ENCODE measurements at regions not wholly inside any gene's neighbourhood (a gene's known extent, or its start where the extent isn't known, plus 50 kb on each side); places are given as distances from the start of the nearest gene placed in this dataset.

DNA sequence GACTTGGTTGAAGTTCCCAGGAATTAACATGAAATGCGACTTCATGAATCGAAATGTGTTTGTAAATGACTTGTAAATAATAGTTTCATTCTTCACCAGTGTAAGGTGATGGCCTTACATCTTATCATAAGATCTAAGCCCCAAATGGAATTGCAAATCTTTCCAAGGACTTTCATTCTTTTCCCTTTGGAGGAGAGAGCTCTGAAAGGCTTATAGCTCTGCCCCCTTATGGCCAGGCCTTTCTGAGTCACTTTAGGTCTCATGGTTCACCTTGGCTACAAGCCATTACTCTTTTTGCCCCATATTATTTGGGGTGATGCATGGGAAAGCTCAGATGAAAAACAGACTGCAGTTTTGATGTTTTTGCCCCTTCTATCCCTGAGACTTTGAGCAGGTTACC, 209.1 kb upstream of the BMP2 start:
- TF ChIP-seq, protein P1, sequence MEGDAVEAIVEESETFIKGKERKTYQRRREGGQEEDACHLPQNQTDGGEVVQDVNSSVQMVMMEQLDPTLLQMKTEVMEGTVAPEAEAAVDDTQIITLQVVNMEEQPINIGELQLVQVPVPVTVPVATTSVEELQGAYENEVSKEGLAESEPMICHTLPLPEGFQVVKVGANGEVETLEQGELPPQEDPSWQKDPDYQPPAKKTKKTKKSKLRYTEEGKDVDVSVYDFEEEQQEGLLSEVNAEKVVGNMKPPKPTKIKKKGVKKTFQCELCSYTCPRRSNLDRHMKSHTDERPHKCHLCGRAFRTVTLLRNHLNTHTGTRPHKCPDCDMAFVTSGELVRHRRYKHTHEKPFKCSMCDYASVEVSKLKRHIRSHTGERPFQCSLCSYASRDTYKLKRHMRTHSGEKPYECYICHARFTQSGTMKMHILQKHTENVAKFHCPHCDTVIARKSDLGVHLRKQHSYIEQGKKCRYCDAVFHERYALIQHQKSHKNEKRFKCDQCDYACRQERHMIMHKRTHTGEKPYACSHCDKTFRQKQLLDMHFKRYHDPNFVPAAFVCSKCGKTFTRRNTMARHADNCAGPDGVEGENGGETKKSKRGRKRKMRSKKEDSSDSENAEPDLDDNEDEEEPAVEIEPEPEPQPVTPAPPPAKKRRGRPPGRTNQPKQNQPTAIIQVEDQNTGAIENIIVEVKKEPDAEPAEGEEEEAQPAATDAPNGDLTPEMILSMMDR (IDR thresholded peaks at IDR 0.05; ENCODE audit: low read depth, low read length, poor library complexity, severe bottlenecking) = no peak
- TF ChIP-seq EZH2phosphoT487 (IDR thresholded peaks at IDR 0.05; ENCODE audit: borderline replicate concordance, low read length) = no peak
